HS-27A (cell line): ENCODE measurements at regions not wholly inside any gene's neighbourhood (a gene's known extent, or its start where the extent isn't known, plus 50 kb on each side); places are given as distances from the start of the nearest gene placed in this dataset.
A peak's percentile ranks its signal among the peaks of the same experiment; 100 is the strongest.

ENCODE experiments used
- DNase-seq: peaks from one replicate; pipeline ENCODE4 v3.0.0-alpha.2; 2012; ENCODE audit warnings: low read depth, missing footprints

- DNase-seq, result no peak
These were observed 162.6 kb downstream of the RHOU start for GRCh38 chr1:228897901-228898300.

DNA sequence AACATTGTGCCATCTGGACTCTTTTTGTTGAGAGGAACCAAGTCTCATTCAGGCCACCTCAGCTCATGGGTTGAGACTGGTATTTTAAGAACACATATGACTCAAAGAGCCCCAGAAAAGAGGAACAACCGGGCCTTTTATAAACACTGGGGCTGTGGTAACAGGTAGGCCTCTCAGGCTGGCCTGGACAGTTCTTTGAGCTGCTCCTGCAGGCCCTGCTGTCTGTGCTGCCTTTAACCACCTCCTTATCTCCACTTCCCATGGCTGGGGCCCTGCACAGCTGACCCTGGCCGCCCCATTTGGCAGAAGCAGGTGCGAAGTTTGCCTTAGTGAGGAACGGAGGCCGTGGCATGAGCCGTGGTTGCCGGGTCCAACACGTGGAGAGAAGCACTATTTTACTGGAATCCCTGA is 163.3 kb downstream of the RHOU start:
- DNase-seq, result no peak

DNA sequence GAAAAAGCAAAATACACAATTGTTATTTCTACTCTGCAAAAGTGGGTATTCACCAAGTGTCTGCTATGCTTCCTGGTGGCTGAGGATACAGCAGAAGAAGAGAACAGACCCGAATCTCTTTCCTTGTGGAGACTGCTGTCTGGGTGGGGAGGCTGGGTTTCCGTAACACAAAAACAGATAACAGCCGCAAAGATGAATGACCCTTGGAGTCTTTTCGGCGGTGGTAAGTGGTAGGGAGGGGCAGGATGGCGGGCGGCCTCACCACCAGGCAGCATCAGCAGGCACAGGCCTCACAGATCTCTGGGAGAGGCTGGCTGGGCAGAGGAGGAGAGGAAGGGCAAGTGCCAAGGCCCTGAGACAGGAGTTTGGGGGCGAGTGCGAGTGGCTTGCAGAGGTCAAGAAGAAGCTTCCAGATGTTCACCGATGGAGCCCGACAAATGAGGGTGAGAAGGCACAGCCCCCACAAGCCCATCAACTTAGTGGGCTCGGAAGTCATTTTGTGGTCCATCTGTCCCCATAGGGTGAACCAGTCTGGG is 164.2 kb downstream of the RHOU start:
- no peak for DNase-seq

DNA sequence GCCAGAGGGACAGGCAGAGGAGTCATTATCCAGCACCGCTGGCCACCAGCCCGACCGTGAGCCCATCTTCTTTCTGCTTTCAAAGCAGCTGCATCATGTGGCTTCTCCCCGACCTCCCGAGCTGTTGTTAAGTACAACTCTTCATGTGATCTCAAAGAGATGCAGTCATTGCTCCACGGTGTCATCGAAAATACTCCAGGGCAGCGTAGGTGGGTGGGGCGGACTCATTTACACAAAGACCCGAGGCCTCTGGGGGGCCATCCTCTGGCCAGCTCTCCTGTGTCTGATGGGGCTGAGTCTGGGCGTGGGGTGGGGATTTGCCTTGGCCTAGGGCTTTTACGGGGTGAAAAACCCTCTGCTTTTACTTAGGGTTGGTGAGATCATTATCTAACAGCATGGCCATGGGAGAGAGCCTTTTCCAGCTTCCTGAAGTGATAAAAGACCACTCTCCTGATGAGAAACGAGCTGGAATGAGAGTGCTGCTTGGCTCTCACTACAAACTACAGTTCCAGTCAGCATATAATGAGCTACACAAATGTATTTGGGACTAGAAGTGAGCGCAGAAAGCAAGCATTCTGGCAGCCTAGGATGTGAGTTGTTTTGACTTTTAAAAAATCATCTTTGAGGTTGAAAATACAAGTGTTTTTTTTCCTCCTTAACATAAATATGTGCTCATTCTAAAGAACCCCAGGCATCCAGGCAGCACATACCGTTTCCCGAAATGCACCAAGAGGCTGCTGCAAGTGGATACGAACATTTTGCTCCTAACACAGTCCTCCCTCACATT is 165.0 kb downstream of the RHOU start:
- DNase-seq, result no peak

- DNase-seq, result no peak
These were observed 165.7 kb downstream of the RHOU start for GRCh38 chr1:228900886-228901392.

DNA sequence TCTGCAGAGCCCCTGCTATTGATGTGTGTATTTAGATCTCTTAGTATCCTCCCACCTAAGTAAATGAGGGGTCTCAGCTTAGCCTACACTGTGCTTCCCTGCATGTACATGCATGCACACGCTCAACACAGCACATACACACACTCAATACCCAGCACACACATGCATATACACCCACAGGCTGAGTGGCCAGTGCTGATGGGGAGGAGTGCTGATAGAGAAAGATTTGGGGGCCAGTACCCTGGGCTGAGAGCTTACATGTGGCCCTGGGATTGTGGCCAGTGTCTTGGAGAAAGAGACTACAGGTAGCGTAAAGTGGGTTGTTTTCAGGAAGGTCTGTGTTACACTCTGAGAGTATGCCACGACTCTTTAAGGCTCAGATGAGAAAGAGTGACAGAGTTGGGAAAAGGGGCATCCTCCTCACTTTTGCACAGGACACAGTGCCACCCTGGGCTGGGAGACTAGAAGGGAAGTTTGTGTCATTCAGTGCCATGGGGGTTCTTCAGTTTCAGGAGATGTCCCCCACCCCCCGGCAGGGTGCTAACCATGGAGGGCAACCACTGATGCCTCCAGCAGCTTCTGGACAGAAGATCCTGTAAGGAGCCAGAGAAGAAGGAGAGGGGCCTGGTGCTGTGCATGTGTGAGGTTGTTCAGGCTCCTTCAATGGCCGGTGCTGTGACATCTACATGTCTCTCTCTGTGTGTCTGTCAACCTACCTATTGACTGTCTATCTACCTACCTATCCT is 166.8 kb downstream of the RHOU start:
- no peak for DNase-seq

DNA sequence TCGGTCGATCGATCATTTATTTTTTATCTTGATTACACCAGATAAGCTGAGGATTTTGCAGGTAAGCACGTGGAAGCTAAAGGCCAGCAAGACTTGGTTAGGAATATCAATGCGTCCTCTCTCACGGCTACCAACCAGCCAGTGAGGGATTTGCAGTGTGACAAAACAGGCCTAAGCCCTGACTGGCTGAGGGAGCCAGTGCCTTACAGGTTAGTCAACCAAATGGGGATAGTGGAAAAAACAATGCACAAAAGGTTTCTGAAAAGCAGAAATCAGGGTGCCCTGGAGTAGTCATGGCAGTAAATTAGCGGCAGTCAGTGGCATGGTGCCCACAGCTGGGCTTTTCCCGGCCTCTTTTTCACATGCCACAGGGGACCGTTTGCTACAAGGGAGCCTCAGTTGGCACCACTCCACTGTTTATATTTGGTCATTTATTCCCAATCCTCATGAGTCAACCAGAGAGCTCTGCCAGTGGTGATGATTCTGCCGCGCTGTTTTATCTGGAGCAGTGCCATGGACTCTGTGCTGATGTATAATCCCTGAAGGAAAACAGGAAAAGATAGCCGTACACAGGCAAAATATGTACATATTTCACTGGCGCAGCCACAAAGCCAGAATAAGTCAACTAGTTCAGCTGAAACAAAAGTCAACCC is 167.6 kb downstream of the RHOU start:
- DNase-seq, result peak; percentile 22

- DNase-seq, result no peak
These were observed 168.3 kb downstream of the RHOU start for GRCh38 chr1:228903434-228904071.

- no peak for DNase-seq
These were observed 168.9 kb downstream of the RHOU start for GRCh38 chr1:228904222-228904621.

DNA sequence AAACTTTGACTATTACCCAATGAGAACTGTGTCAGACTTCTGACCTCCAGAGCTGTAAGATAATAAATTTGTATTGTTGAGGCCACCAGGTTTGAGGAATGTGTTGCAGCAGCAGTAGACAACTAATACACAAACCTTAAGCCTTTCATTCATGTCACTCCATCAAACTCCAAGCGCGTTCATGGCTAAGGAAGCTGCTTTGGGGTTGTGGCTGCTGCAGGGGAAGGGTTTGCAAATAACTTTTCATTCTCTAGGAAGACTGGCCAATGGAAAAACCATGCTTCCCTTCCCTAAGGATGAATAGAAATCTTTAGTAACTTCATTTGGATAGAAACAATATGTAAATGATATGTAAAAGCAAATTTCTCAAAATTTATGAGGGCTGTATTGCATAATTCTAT is 170.4 kb downstream of the RHOU start:
- DNase-seq, result no peak

DNA sequence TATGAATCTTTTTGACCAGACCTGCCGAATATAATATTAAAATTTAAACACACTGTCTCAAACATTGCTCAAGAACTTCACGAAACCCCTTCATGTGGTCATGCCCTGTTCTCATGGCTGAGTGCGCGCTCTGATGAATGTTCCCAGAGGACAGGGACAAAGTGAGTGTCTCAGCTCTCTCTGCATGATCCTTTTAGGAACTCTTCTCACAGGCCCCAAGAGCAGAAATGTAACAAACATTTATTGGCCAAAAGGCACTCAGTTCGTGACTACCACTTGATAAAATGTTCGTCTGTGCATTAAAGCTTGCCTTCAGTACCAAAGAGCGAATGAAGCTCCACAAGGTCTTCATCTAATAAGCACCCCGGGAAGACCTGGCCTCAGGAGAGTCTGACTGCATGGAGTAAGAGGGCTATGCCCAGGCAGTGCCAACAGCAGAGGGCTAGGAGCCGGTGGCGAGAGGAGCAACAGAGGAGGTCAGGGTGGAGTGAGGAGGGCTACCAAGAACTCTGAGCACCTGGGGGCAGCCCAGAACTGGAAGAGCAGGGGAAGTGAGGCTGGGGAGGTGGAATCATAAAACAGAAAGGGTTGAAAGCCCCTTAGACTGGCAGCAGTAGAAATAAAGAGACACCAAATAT is 171.1 kb downstream of the RHOU start:
- DNase-seq, result no peak

DNA sequence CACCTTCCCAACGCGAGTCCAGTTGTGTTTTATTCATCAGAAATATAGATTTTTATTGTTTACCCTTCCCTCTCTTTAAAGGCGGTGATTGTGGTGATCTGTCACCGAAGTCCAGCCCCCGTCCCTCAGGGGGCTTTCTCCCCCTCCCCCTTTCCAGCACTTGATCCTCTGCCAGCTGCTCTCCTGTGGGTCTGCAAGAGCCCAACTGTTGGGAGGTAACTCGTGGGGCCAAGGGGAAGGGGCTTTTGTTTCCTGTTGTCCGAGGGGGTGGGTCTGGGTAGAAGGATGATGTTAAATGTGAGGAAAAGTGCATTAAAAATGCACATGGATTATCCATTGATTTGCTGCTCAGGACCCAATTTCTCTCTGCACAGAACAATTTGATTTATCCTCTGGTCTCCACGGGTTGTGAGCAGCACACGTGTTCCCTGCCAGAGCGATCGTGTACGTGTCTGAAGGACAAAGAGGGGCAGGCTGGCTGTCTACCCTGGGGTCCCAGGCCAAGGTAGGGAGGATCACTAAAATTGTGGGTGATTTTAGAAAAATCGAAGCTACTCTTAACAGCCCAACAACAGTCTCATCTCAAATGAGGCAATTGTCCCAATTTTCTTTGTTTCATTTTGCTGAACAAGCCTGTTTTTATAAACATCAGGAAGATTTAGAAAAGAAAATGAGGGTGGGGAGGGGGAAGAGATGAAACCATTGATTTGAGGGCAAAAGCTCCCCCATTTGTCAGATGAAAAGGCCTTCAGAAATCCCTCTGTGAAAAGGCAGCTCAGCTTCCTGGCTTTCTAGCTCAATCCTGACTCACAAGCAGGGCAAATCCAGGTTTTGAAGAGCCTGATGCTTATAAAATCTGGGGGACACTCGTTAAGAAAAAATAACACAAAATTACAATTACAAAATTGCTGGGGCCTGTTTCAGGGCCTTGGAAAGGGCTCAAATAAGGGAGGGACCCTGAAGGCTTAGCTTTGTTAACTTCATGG is 176.2 kb downstream of the RHOU start:
- no peak for DNase-seq

DNA sequence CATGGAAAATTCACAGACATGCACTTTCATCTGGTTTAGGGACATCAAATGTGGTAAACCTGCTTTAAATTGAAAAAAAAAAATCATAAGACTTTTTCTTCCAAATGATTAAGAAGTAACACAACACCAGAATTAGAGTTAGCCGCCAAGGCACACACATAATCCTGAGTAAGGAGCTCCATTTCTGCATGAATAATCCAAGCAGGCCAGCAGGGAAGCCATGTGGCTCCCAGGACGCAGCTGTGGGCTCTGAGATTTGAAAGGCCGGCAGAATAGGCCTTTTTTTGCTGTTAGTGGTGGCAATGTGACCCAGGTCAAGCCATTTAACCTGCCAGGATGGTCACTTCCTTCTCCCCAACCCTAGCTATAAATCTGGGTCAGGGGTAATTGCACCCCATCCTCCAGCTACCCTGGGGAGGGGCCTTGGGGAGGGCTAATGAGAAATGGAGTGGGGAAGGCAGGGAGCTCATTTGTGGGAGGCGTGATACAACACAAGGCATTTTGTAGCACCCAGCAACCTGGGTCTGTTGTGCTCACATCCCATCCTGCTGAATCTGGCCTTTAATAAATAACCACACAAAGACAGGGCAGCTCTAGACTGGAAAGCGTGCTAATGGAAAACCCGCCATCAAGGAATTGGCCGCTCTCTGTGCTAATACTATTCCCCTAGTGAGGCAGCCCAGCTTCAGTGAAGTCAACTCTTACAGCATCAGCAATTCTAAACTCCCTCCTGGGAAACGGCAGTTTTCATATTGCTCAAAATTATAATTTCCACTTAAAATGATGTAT is 178.5 kb downstream of the RHOU start:
- DNase-seq, result no peak

GRCh38 chr1:228914700-228915099 is 179.4 kb downstream of the RHOU start:
- no peak for DNase-seq

DNA sequence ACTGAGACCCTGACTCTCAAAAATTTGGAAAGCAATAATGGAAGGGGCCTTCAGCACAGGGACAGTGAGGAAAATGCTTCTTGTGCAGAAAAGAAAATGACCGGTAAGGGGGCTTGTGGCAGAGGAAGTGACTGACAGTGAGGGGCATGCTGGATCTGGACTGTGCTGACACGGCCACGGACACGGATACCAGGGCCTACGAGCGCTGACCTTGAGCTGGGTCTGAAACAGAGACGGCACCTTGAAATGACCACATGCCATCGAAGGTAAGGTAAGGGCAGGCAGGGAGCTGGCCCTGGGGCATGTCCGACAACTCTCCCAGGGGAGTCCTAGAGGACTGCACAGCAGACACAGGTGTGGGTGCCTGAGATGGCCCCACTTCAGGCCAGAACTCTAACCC is 182.1 kb downstream of the RHOU start:
- no peak for DNase-seq

DNA sequence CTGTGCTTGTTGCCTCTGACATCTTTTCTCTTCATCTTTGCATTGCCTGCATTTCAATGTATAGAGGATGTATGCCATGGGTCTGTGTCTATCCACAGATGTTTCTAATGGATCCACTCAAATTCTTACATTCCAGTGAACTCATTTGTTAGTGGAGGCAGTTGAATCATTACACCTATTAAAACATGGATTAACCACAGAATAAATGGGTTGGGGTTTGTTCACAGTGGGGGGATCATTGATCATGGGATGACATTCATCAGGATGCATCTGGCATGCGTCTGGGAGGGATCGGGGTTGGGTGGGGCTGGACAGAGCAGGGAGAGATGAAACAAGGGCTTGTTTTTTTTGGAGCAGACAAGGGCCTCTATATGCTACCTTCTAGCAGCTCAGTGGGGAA is 182.5 kb downstream of the RHOU start:
- DNase-seq, result no peak

DNA sequence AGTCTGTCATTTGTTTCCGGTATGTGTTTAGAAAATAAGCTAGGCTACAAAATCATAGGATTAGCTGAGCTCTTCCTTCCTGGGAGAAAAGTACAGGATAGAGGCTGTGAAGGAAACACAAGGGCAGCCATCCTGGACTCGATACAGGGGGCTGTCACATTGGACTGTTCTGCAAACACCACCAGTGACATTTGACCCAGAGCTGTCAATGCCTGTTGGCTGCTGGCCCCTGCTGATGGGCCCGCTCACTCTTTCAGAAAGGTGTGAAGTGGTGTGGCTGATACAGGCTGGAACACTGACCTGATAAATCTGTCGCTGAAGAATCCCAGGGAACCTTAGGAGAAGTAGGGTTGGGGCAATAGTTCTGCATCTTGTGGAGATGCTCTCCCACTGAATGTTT is 183.1 kb downstream of the RHOU start:
- DNase-seq, result no peak

GRCh38 chr1:228919914-228920313 is 184.6 kb downstream of the RHOU start:
- DNase-seq, result no peak

- DNase-seq, result no peak
These were observed 185.6 kb downstream of the RHOU start for GRCh38 chr1:228920831-228921230.

DNA sequence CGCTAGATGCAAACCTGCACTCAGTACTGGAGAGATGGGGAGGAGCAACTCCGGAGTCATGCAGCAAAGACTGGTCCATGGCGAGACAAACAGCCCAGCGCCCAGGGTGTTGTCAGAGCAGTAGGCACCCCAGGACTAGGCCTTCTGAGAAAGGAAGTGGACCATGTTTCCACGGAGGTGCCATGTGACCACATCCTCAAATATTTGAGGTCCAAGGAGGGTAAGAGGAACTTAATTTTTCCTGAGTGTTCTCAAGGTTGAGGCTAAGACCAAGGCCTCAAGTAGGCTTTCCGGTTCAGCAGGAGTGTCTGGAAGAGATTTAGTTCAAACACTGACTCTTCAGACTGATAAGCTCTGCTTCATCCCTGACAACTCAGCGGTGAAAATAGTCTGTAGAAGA is 186.2 kb downstream of the RHOU start:
- DNase-seq, result no peak
